ENCODE measurements at regions not wholly inside any gene's neighbourhood (a gene's known extent, or its start where the extent isn't known, plus 50 kb on each side); places are given as distances from the start of the nearest gene placed in this dataset.

DNA sequence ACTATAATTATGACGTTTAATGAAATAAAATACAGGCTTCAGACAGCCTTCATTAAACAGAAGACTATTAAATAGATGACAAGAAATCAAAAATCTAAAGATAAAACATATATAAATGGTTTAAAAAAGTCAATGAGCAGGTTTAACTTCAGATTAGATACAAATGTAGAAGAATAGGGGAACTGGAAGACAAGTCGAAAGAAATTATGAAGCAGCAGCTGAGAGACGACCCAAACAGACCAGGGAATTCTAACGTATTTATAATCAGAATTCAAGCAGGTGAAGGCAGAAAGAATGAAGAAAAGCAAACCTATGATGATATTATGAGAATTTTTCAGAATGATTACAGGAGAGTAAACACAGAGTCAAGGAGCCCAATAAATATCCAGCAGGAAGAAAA is 235.1 kb upstream of the XYLT1 start:
- H3K4me1 ChIP-seq = no peaks in the 10 kb centered on the region
- H3K27me3 ChIP-seq = no peaks in the 10 kb centered on the region
- H3K27ac ChIP-seq = no peak overlapping the region
- no peaks in the 10 kb centered on the region for H3K9me3 ChIP-seq
- DNase-seq (ENCODE audit: low spot score in 2 of 2) = no peak
- no peak overlapping the region for H3K4me3 ChIP-seq
- TF ChIP-seq POLR2AphosphoS5 (IDR thresholded peaks at IDR 0.05) (no peak), POLR2A (IDR thresholded peaks at IDR 0.05) (no peak), CTCF (IDR thresholded peaks at IDR 0.05) (no peak)
- intact Hi-C loops (cut with DNase I; ENCODE audit: low total_unique reads) = no loop called here
- H3K36me3 ChIP-seq = no peaks in the 10 kb centered on the region

GRCh38 chr16:17696616-17697015 is 225.9 kb upstream of the XYLT1 start:
- Histone ChIP-seq H3K4me1 (no peaks in the 10 kb centered on the region), H3K9me3 (no peaks in the 10 kb centered on the region), H3K27me3 (no peaks in the 10 kb centered on the region), H3K4me3 (no peak overlapping the region), H3K36me3 (no peaks in the 10 kb centered on the region), H3K27ac (no peak overlapping the region)
- no peak for DNase-seq (ENCODE audit: low spot score in 2 of 2)
- TF ChIP-seq POLR2AphosphoS5 (IDR thresholded peaks at IDR 0.05) (no peak), CTCF (IDR thresholded peaks at IDR 0.05) (no peak), POLR2A (IDR thresholded peaks at IDR 0.05) (no peak)
- intact Hi-C loops (cut with DNase I; ENCODE audit: low total_unique reads) = no loop called here

DNA sequence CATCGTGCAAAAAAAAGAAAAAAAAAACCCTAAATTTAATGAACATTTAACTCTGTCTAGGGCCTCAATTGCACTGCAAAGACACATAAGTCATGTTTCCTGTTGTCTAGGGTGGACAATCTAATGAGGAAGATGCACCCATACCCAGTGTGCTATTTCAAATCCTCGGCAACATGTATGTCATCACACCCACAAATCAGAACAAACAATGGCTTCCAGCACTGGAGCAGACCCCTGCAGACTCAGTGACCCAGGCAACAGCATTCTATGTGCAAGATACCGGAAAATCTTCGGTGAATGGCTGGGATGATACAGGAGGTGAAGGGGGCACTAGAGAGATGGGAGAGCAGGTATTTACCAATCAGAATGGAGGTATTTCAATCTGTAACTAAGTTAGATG is 221.7 kb upstream of the XYLT1 start:
- peaks cover 0 to 8% of the 10 kb centered on the region in 2 donors for H3K27me3 ChIP-seq
- no peak overlapping the region for H3K4me3 ChIP-seq
- H3K27ac ChIP-seq = no peak overlapping the region
- intact Hi-C loops (cut with DNase I; ENCODE audit: low total_unique reads) = no loop called here
- TF ChIP-seq POLR2A (IDR thresholded peaks at IDR 0.05) = no peak
- TF ChIP-seq POLR2AphosphoS5 (IDR thresholded peaks at IDR 0.05) = no peak
- no peak for TF ChIP-seq CTCF (IDR thresholded peaks at IDR 0.05)
- no peaks in the 10 kb centered on the region for H3K9me3 ChIP-seq
- no peaks in the 10 kb centered on the region for H3K4me1 ChIP-seq
- no peaks in the 10 kb centered on the region for H3K36me3 ChIP-seq
- no peak for DNase-seq (ENCODE audit: low spot score in 2 of 2)

DNA sequence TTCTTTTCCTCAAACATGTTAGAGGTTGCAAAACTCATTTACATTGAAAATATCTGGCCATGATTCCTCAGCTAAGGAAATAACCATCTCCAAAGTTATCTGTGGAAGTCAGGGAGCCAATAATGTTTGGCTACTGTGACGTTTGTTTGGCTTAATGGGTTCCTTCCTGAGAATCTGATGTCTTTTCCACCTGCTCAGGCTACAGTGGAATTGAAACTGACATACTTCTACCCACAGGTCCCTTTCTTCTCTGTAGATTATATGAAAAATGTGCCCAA is 221.1 kb upstream of the XYLT1 start:
- intact Hi-C loops (cut with DNase I; ENCODE audit: low total_unique reads) = no loop called here
- Histone ChIP-seq H3K9me3 (no peaks in the 10 kb centered on the region), H3K4me1 (no peaks in the 10 kb centered on the region), H3K4me3 (no peak overlapping the region), H3K27me3 (peaks cover 0 to 12% of the 10 kb centered on the region in 2 donors), H3K36me3 (no peaks in the 10 kb centered on the region), H3K27ac (no peak overlapping the region)
- TF ChIP-seq POLR2AphosphoS5 (IDR thresholded peaks at IDR 0.05) = no peak
- no peak for TF ChIP-seq CTCF (IDR thresholded peaks at IDR 0.05)
- TF ChIP-seq POLR2A (IDR thresholded peaks at IDR 0.05) = no peak
- DNase-seq (ENCODE audit: low spot score in 2 of 2) = no peak

GRCh38 chr16:17691106-17691898 is 220.5 kb upstream of the XYLT1 start:
- Histone ChIP-seq H3K27me3 (peaks cover 0 to 12% of the 10 kb centered on the region in 2 donors), H3K4me1 (no peaks in the 10 kb centered on the region), H3K9me3 (no peaks in the 10 kb centered on the region), H3K36me3 (no peaks in the 10 kb centered on the region), H3K4me3 (no peak overlapping the region), H3K27ac (no peak overlapping the region)
- no peak for DNase-seq (ENCODE audit: low spot score in 2 of 2)
- TF ChIP-seq POLR2AphosphoS5 (IDR thresholded peaks at IDR 0.05) (no peak), CTCF (IDR thresholded peaks at IDR 0.05) (no peak)
- intact Hi-C loops (cut with DNase I; ENCODE audit: low total_unique reads) = no loop called here

Measured in breast epithelium (tissue), 4 donors.